HG02840 (cell line): ENCODE measurements at regions not wholly inside any gene's neighbourhood (a gene's known extent, or its start where the extent isn't known, plus 50 kb on each side); places are given as distances from the start of the nearest gene placed in this dataset.

ENCODE experiments used
- ATAC-seq: cut with Tn5 transposase; IDR thresholded peaks from one replicate; pipeline ENCODE4 v1.9.1; 2021; ENCODE audit warnings: mild to moderate bottlenecking, moderate library complexity, moderate number of reproducible peaks; ENCODE audit not compliant: unreplicated experiment, low FRiP score

- no peak for ATAC-seq
These were observed 189.0 kb upstream of the GOLIM4 start for GRCh38 chr3:168284728-168285127.

GRCh38 chr3:168275662-168276061 lies 179.9 kb upstream of the GOLIM4 start:
- no peak for ATAC-seq

- ATAC-seq: peak; percentile 64
These were observed 178.2 kb upstream of the GOLIM4 start for GRCh38 chr3:168273917-168274316.

- no peak for ATAC-seq
These were observed 177.3 kb upstream of the GOLIM4 start for GRCh38 chr3:168273036-168273435.

- no peak for ATAC-seq
These were observed 176.7 kb upstream of the GOLIM4 start for GRCh38 chr3:168272343-168272985.

GRCh38 chr3:168271932-168272331 lies 176.2 kb upstream of the GOLIM4 start:
- ATAC-seq: no peak

GRCh38 chr3:168269001-168269400 lies 173.3 kb upstream of the GOLIM4 start:
- no peak for ATAC-seq

GRCh38 chr3:168267179-168267578 lies 171.5 kb upstream of the GOLIM4 start:
- ATAC-seq: no peak

GRCh38 chr3:168266335-168266734 lies 170.6 kb upstream of the GOLIM4 start:
- no peak for ATAC-seq

- no peak for ATAC-seq
These were observed 167.2 kb upstream of the GOLIM4 start for GRCh38 chr3:168262887-168263286.

GRCh38 chr3:168260859-168261258 lies 165.1 kb upstream of the GOLIM4 start:
- no peak for ATAC-seq

- peak; percentile 43 for ATAC-seq
These were observed 155.6 kb upstream of the GOLIM4 start for GRCh38 chr3:168251371-168251770.

- ATAC-seq: no peak
These were observed 154.7 kb upstream of the GOLIM4 start for GRCh38 chr3:168250415-168250861.

GRCh38 chr3:168249550-168250414 lies 154.1 kb upstream of the GOLIM4 start:
- peak; percentile 65 for ATAC-seq

- peak; percentile 1 for ATAC-seq
These were observed 153.5 kb upstream of the GOLIM4 start for GRCh38 chr3:168249205-168249549.

- ATAC-seq: peak; percentile 1
These were observed 152.9 kb upstream of the GOLIM4 start for GRCh38 chr3:168248383-168249204.

GRCh38 chr3:168241156-168241555 lies 145.4 kb upstream of the GOLIM4 start:
- no peak for ATAC-seq

- ATAC-seq: no peak
These were observed 143.6 kb upstream of the GOLIM4 start for GRCh38 chr3:168239287-168239686.

GRCh38 chr3:168233001-168233400 lies 137.3 kb upstream of the GOLIM4 start:
- no peak for ATAC-seq

GRCh38 chr3:168223085-168223484 lies 127.4 kb upstream of the GOLIM4 start:
- ATAC-seq: no peak

- no peak for ATAC-seq
These were observed 124.8 kb upstream of the GOLIM4 start for GRCh38 chr3:168220556-168220955.
